Right cardiac atrium (tissue), 5 donors: ENCODE measurements at regions not wholly inside any gene's neighbourhood (a gene's known extent, or its start where the extent isn't known, plus 50 kb on each side); places are given as distances from the start of the nearest gene placed in this dataset.
"Not testable (repeated sequence)": the region's sequence is repeated elsewhere in the genome, so short reads cannot be mapped to it uniquely, and the experiment has no call there.

Experiments
- ATAC-seq, 2 donors: fragments of 200-7000 bp; cut with Tn5 transposase; one replicate each; pipeline versions ENCODE4 v1.8.0 to v1.9.1; 2020; ENCODE audit warnings: moderate library complexity in 2 of 2, mild to moderate bottlenecking in 1 of 2
- DNase-seq, 3 donors: peaks; one replicate each; pipeline ENCODE4 v3.0.0-alpha.2; 2020
- H3K27ac ChIP-seq: one replicate; pipeline ENCODE4 v1.5.1; 2013; ENCODE audit warnings: mild to moderate bottlenecking, low read length, control low read depth, moderate library complexity
- H3K27me3 ChIP-seq: one replicate; pipeline ENCODE4 v1.6.1; 2013; ENCODE audit not compliant: control insufficient read depth, insufficient read depth
- H3K4me1 ChIP-seq: one replicate; pipeline ENCODE4 v1.6.1; 2013; ENCODE audit warnings: low read length; ENCODE audit not compliant: control insufficient read depth, insufficient read depth
- H3K4me3 ChIP-seq: one replicate; pipeline ENCODE4 v1.5.1; 2013; ENCODE audit warnings: low read length, control low read depth
- H3K9me3 ChIP-seq: one replicate; pipeline ENCODE4 v1.6.1; 2013; ENCODE audit warnings: low read length; ENCODE audit not compliant: control insufficient read depth
- WGBS: extraction: QIAGEN DNeasy Blood & Tissue Kit; methylation state at CpG from one replicate; pipeline ENCODE4 v1.1.7; 2013; 5-methylcytosine and 5-hydroxymethylcytosine counted together
- intact Hi-C, 4 donors: fragments of 100-400 bp; cut with DNase I; formaldehyde crosslinking; loops; one replicate each; pipeline versions ENCODE4 v1.11.0 to v1.14.0; 2022 to 2023
- donor health status: healthy with polysubstance abuse.
- donor health status: DM: no; HTN: yes; CAD: no.
- donor health status: DM: no; HTN: no; CAD: no.
- donor health status: DM: no; HTN: yes; CAD: no; lungs with severe emphysema.
- donor health status: DM: yes; HTN: yes; CAD: no.

DNA sequence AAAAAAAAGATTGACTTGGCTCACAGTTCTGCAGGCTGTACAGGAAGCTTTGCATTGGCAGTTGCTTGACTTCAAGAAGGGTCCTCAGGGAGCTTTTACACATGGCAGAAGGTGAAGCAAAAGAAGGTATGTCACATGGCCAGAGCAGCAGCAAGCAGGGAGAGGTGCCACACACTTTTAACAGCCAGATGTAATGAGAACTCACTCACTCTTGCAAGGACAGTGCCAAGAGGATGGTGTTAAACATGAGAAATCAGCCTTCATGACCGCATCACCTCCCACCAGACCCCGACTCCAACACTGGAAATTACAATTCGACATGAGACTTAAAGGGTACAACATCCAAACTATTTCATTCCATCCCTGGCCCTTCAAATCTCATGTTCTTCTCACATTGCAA, 367.2 kb upstream of the TPTE start:
- H3K4me3 ChIP-seq, DNase-seq, intact Hi-C loops, H3K27ac ChIP-seq, H3K27me3 ChIP-seq, ATAC-seq, H3K9me3 ChIP-seq, H3K4me1 ChIP-seq: not testable (repeated sequence)
- 63% methylated on average over 3 of the region's 3 CpGs for WGBS
